ENCODE measurements at regions not wholly inside any gene's neighbourhood (a gene's known extent, or its start where the extent isn't known, plus 50 kb on each side); places are given as distances from the start of the nearest gene placed in this dataset.

- DNase-seq, result no peak
Observed at GRCh38 chr11:70501051-70501901, 102.9 kb downstream of the CTTN start.

GRCh38 chr11:70501933-70502540 lies 103.7 kb downstream of the CTTN start:
- no peak for DNase-seq

- no peak for DNase-seq
Observed at GRCh38 chr11:70502677-70503467, 104.5 kb downstream of the CTTN start.

- no peak for DNase-seq
Observed at GRCh38 chr11:70503468-70504221, 105.3 kb downstream of the CTTN start.

GRCh38 chr11:70504246-70505020 lies 106.1 kb downstream of the CTTN start:
- DNase-seq, result no peak

GRCh38 chr11:70505331-70505731 lies 107.0 kb downstream of the CTTN start:
- no peak for DNase-seq

- DNase-seq, result no peak
Observed at GRCh38 chr11:70505761-70506657, 107.7 kb downstream of the CTTN start.

GRCh38 chr11:70506658-70506970 lies 108.3 kb downstream of the CTTN start:
- DNase-seq, result no peak

- no peak for DNase-seq
Observed at GRCh38 chr11:70506986-70507385, 108.7 kb downstream of the CTTN start.

GRCh38 chr11:70507466-70508230 lies 109.3 kb downstream of the CTTN start:
- no peak for DNase-seq

- DNase-seq, result no peak
Observed at GRCh38 chr11:70508231-70508480, 109.8 kb downstream of the CTTN start.

- DNase-seq, result no peak
Observed at GRCh38 chr11:70509476-70509875, 111.1 kb downstream of the CTTN start.

- no peak for DNase-seq
Observed at GRCh38 chr11:70510106-70510505, 111.8 kb downstream of the CTTN start.

- no peak for DNase-seq
Observed at GRCh38 chr11:70510571-70510970, 112.2 kb downstream of the CTTN start.

GRCh38 chr11:70511345-70511744 lies 113.0 kb downstream of the CTTN start:
- DNase-seq, result no peak

- DNase-seq, result no peak
Observed at GRCh38 chr11:70512716-70513115, 114.4 kb downstream of the CTTN start.

- DNase-seq, result no peak
Observed at GRCh38 chr11:70517203-70517602, 118.9 kb downstream of the CTTN start.

- DNase-seq, result no peak
Observed at GRCh38 chr11:70517988-70518907, 119.9 kb downstream of the CTTN start.

GRCh38 chr11:70519117-70519516 lies 120.8 kb downstream of the CTTN start:
- DNase-seq, result no peak
